ENCODE measurements at regions not wholly inside any gene's neighbourhood (a gene's known extent, or its start where the extent isn't known, plus 50 kb on each side); places are given as distances from the start of the nearest gene placed in this dataset.

- no peak for TF ChIP-seq CTCF (conservative IDR thresholded peaks at IDR 0.05)
- no peak for TF ChIP-seq EZH2 (IDR thresholded peaks at IDR 0.05; ENCODE audit: low read depth)
Observed at GRCh38 chr2:39948016-39948719, 169.1 kb upstream of the THUMPD2 start.
